ENCODE measurements at regions not wholly inside any gene's neighbourhood (a gene's known extent, or its start where the extent isn't known, plus 50 kb on each side); places are given as distances from the start of the nearest gene placed in this dataset.
A peak's percentile ranks its signal among the peaks of the same experiment; 100 is the strongest.
"Not testable (repeated sequence)": the region's sequence is repeated elsewhere in the genome, so short reads cannot be mapped to it uniquely, and the experiment has no call there.

GRCh38 chr5:8827696-8828095 lies 718.2 kb downstream of the SEMA5A start:
- DNase-seq = peak; percentile 81

GRCh38 chr5:8828596-8829322 lies 717.1 kb downstream of the SEMA5A start:
- peak; percentile 68 for DNase-seq

- peak; percentile 99 for DNase-seq
Measured at GRCh38 chr5:8829323-8830029, 716.4 kb downstream of the SEMA5A start.

DNA sequence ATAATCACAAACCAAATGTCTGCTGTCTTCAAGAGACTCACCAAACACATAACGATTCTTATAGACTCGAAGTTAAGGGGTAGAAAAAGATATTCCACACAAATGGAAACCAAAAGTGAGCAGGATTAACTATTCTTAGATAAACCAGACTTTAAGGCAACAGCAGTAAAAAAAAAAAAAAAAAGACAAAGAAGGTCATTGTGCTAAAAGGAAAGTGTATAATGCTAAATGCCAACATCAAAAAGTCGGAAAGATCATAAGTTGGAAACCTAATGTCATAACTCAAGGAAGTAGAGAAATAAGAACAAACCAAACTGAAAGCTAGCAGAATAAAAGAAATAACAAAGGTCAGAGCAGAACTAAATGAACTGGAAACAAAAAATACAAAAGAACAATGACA lies 714.6 kb downstream of the SEMA5A start:
- no peak for DNase-seq

DNA sequence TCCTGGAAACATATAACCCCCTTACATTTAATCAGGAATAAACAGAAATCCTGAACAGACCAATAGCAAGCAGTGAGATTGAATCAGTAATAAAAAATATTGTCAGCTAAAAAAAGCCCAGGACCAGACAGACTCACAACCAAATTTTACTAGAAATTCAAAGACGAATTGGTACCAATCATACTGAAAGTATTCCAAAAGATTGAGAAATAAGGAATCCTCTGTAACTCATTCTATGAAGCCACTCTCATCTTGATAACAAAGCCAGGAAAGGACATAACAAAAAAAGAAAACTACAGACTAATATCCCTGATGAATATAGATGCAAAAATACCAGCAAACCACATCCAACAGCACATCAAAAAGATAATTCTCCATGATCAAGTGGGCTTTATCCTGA lies 714.0 kb downstream of the SEMA5A start:
- no peak for DNase-seq

DNA sequence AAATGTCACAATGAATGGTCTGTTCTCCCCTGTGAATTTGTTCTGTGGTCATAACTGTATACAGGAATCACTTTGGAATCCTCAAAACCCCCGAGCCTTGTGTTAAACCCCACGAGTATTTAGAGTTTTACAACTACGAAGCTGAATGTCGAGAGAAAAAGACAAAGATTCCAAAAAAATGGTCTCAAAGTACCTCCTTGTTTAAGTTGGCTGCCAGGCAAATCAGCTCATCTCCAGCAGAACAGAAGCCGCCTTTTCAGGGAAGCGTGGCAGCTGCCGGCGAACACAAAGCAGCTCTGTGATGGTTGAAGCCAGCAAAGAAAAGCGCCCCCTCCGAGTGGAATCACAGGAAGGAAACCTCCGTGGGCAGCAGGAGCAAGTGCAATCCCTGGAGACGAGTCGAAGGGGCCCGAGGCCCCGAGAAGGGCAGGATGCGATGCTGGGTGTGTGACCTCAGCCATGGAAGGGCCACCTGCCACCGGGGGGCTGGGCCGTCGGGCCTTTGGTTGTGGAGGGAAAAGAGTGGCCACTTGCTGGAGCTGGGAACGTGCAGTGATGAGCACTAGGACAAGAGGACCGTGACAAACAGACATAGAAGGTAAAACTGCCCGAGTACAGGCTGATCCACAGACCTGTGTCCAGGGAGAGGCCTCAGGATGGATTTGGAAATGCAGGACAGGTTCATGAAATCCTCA lies 706.4 kb downstream of the SEMA5A start:
- DNase-seq = no peak

DNA sequence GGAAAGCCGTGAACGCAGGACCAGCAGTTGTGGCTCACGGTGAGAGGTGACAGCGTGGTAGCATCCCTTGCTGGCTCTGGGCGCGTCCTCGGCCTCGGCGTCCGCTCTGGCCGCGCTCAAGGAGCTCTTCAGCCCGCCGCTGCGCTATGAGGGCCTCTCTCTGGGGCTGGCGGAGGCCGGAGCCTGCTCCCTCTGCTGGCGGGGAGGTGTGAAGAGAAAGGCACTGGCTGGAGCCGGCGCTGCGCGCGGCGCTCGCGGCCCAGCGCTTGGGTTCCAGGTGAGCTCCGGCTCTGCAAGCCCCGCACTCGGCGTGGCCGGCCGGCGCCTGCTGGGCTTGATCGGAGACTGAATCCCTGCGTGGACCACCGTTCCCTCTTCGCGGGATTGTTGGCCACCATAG lies 705.6 kb downstream of the SEMA5A start:
- DNase-seq = no peak

DNA sequence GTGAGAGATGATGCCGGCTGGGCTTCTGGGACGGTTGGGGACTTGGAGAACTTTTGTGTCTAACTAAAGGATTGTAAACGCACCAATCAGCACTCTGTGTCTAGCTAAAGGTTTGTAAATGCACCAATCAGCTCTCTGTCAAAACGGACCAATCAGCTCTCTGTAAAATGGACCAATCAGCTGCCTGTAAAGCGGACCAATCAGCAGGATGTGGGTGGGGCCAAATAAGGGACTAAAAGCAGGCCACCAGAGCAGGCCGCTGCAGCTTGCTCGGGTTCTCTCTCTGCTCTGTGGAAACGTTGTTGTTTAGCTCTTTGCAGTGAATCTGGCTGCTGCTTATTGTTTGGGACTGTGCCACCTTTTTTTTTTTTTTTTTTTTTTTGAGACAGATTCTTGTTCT lies 705.1 kb downstream of the SEMA5A start:
- not testable (repeated sequence) for DNase-seq

DNA sequence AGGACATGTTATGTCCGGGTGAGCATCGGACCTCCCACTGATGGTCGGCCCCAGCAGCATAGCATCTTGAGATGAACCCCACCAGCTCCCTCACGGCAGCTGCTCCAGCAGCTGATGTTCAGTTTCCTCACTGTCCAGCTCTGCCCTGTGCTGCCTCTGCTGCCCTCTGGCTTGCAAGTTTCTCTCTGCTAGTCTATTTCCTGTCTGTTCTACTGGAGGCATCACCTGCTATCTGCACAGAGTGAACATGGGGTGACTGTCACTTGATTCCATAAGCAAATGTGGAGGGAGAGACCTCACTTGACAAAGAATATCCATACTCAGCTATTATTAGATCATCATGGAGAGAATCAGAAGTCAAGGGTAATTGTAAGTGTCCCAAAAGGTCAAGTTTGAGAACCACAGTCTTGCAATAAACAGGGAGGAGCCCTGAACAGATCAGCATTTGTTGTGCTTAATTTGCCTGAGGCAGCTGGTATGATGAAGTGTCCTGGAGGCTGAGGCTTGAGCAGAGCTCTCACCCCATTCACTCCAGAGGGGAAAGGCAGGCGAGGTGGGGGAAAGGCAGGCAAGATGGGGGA lies 702.8 kb downstream of the SEMA5A start:
- peak; percentile 27 for DNase-seq

DNA sequence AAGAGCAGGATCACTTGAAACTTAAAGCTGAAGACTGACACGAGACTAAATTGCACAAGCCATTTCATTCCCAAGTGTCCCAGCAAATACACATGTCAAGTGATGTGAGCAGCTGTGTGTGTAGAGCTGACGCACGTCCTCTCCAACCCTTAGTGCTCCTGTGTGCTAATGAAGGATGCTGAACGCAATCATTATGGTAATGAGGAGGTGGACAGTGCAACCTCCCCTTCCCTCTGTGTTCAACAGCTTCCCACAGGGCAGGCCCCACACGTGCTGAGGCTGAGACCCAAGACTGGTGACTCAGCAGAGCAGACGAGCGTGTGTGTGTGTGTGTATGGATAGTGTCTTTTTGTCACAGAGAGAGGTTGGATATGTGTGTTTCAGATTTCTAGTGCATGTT lies 702.1 kb downstream of the SEMA5A start:
- peak; percentile 79 for DNase-seq

GRCh38 chr5:8844206-8844605 lies 701.7 kb downstream of the SEMA5A start:
- DNase-seq = no peak

- peak; percentile 76 for DNase-seq
Measured at GRCh38 chr5:8844847-8845246, 701.0 kb downstream of the SEMA5A start.

GRCh38 chr5:8845296-8845695 lies 700.6 kb downstream of the SEMA5A start:
- DNase-seq = peak; percentile 78

DNA sequence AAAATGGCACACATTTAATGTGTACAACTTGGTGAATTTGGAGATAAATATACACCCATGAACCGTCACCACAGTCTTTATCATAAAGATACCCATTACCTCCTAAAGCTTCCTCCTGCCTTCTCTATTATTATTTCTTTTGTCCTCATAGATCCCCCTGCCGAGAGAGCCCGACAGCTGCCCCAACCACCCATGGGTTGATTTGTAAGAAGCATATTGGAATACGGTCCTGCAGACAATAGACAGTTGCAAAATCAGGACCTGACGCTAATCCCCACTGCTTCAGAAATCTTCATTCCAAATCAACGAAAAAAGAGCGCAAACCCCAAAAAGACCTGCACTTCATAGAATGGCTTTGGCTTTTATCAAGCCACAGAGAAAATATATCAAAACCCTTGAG lies 697.5 kb downstream of the SEMA5A start:
- DNase-seq = no peak

- DNase-seq = peak; percentile 94
Measured at GRCh38 chr5:8848997-8849594, 696.8 kb downstream of the SEMA5A start.

- no peak for DNase-seq
Measured at GRCh38 chr5:8851101-8851500, 694.8 kb downstream of the SEMA5A start.

DNA sequence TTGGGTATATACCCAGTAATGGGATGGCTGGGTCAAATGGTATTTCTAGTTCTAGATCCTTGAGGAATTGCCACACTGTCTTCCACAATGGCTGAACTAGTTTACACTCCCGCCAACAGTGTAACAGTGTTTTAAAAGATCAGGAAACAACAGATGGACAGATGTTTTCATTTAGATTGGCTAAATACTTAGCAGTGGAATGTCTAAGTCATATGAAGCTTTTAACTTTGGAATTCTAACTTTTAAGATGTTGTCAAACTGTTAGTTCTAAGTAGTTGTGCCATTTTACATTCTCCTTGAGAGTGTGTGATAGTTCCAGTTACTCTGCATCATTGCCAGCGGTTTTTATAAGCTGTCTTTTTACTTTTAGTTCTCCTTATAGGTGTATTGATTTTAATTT lies 688.8 kb downstream of the SEMA5A start:
- DNase-seq = peak; percentile 30

DNA sequence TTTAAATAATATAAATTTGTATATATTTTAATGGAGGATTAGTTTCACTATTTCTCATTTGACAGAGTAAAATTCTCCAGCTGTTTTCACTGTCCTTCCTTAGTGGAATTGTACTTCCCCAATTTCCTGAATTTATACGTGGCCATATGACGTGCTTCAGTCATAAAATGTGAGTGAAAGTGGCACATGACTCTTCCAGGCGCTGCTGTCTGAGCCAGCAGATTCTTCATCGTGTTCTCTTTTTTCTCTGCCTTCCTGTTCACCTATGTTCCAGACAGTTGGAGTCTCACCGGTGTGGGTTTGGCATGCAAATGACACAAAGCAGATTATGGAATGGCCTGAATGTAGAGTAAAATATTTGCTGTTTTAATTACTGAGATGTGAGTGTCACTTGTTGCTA lies 684.1 kb downstream of the SEMA5A start:
- DNase-seq = no peak

- DNase-seq = no peak
Measured at GRCh38 chr5:8864053-8864452, 681.8 kb downstream of the SEMA5A start.

- DNase-seq = no peak
Measured at GRCh38 chr5:8865266-8865665, 680.6 kb downstream of the SEMA5A start.

DNA sequence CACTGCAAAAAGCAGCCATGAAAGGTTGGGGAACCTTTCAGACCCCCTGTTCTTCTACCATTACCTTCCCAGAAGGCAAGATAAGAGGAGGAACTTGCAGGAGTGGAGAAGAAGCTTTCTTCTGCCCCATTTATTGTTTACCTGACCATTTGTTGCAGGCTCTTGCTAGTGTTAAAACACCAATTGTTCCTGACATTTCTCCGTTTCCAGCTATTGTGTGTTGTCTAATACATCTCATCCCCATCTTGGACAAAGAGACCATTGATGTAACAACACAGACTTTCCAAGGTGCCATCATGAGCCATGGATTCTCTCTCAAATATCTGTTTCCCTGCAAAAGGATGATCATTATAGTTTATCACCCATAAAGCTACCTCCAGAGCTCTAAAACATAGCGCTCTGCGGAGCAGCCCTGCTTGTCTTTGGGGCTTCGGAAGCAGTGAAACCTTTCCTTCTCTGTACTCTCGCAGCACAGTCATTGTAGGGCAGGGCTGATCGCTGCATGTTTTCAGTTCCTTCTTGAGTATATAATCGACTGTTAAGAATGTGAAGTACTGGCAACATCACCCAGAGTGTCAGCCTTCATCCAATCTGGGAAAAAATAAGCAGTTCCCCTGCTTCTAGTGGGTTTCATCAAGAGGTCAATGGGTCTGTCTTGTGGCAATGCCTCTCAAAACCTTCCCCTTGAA lies 680.0 kb downstream of the SEMA5A start:
- no peak for DNase-seq

DNA sequence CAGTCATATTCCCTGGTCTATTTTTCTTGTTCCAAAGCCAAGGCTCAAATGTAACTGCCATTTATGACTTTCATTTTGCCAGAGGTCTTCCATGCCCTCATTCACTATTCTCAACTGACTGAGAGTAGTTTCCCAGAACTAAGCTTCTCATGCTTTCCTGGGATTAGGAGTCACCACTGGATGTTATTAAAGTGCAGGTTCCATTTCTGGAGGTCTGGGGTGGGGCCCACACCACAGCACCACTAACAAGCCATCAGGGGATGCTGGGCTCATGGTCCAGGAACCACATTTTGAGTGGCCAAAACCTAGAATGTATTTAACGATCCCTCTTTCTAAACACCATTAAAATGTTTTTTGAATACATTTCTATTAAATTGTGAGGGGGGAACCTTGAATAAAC lies 677.6 kb downstream of the SEMA5A start:
- DNase-seq = no peak
